Mammary epithelial cell (primary cell): ENCODE measurements at regions not wholly inside any gene's neighbourhood (a gene's known extent, or its start where the extent isn't known, plus 50 kb on each side); places are given as distances from the start of the nearest gene placed in this dataset.

Experiments
- EZH2 ChIP-seq: IDR thresholded peaks from 2 replicates; pipeline ENCODE4 v1.6.1; 2012; ENCODE audit warnings: low read length, inconsistent platforms, borderline replicate concordance
- TF ChIP-seq, protein P1 (sequence below), 2 donors: IDR thresholded peaks in 1 of 2; conservative IDR thresholded peaks in 1 of 2; 2 replicates each; pipeline ENCODE4 v1.5.1; 2011 to 2012; ENCODE audit warnings: inconsistent platforms in 2 of 2, low read length in 2 of 2, mild to moderate bottlenecking in 2 of 2, control low read depth in 1 of 2, low read depth in 1 of 2; ENCODE audit not compliant: insufficient read depth in 1 of 2; ENCODE audit errors: extremely low read depth in 1 of 2

DNA sequence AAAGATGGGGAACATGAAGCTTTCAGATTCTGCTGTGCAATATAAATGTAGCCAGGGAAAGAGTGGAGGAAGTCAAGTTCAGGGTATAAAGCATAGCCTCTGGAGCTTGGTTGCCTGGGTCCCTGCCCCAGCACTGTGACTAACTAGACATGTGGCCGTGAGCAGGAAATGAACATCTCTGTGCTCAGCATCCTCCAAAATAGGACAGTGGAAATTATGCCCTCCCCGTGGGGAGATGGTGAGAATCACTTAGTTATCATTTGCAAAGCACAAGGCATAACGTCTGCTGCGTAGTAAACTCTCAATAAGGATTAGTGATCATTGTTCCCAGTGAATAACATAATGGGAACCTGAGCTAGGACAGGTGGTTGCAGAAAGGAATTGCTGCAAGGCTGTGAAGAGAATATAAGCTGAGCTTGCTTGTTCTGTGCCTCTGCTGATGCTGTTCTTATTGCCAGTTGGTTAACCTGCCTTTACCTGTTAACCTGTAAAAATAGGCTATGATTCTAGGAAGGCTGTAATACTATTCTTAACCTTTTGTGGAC is 441.0 kb downstream of the COG6 start:
- TF ChIP-seq, protein P1, sequence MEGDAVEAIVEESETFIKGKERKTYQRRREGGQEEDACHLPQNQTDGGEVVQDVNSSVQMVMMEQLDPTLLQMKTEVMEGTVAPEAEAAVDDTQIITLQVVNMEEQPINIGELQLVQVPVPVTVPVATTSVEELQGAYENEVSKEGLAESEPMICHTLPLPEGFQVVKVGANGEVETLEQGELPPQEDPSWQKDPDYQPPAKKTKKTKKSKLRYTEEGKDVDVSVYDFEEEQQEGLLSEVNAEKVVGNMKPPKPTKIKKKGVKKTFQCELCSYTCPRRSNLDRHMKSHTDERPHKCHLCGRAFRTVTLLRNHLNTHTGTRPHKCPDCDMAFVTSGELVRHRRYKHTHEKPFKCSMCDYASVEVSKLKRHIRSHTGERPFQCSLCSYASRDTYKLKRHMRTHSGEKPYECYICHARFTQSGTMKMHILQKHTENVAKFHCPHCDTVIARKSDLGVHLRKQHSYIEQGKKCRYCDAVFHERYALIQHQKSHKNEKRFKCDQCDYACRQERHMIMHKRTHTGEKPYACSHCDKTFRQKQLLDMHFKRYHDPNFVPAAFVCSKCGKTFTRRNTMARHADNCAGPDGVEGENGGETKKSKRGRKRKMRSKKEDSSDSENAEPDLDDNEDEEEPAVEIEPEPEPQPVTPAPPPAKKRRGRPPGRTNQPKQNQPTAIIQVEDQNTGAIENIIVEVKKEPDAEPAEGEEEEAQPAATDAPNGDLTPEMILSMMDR (conservative IDR thresholded peaks at IDR 0.05 in 1 of 2, IDR thresholded peaks at IDR 0.05 in 1 of 2; ENCODE audit: extremely low read depth in 1 of 2, insufficient read depth in 1 of 2, low read depth in 1 of 2, low read length in 2 of 2) = no peak
- no peak for TF ChIP-seq EZH2
